ES-I3 (cell line): ENCODE measurements at regions not wholly inside any gene's neighbourhood (a gene's known extent, or its start where the extent isn't known, plus 50 kb on each side); places are given as distances from the start of the nearest gene placed in this dataset.

ENCODE experiments used
- H3K36me3 ChIP-seq: 2 replicates; pipeline ENCODE4 v1.6.1; 2013; ENCODE audit warnings: mild to moderate bottlenecking, low read length, control low read depth, moderate library complexity; ENCODE audit not compliant: insufficient read depth
- H3K4me1 ChIP-seq: 2 replicates; pipeline ENCODE4 v1.6.1; 2013; ENCODE audit warnings: mild to moderate bottlenecking, control low read depth, low read length; ENCODE audit not compliant: insufficient read depth
- H3K9ac ChIP-seq: 2 replicates; pipeline ENCODE4 v1.6.1; 2013; ENCODE audit warnings: low read depth, mild to moderate bottlenecking, low read length, moderate library complexity
- H3K9me3 ChIP-seq: 2 replicates; pipeline ENCODE4 v1.6.1; 2013; ENCODE audit warnings: mild to moderate bottlenecking, low read length, moderate library complexity; ENCODE audit not compliant: control insufficient read depth, insufficient read depth

- Histone ChIP-seq H3K4me1 (peaks cover 4% of the 10 kb centered on the region; the same call in 1 of the 2 replicates), H3K36me3 (no peaks in the 10 kb centered on the region), H3K9ac (no peak overlapping the region), H3K9me3 (no peaks in the 10 kb centered on the region)
Observed at GRCh38 chr5:89042746-89043145, 159.8 kb upstream of the MEF2C start.

- 0 out of 2 replicates have a peak, but pooled peaks cover 7% of the 10 kb centered on the region for H3K4me1 ChIP-seq
- H3K36me3 ChIP-seq: no peaks in the 10 kb centered on the region
- H3K9me3 ChIP-seq: no peaks in the 10 kb centered on the region
- H3K9ac ChIP-seq: no peak overlapping the region
Observed at GRCh38 chr5:89041976-89042375, 159.0 kb upstream of the MEF2C start.

- no peaks in the 10 kb centered on the region for H3K9me3 ChIP-seq
- H3K36me3 ChIP-seq: no peaks in the 10 kb centered on the region
- no peak overlapping the region for H3K9ac ChIP-seq
- 0 out of 2 replicates have a peak, but pooled peaks cover 7% of the 10 kb centered on the region for H3K4me1 ChIP-seq
Observed at GRCh38 chr5:89041249-89041779, 158.3 kb upstream of the MEF2C start.

GRCh38 chr5:89036704-89037489, 153.9 kb upstream of the MEF2C start:
- Histone ChIP-seq H3K9ac (no peak overlapping the region), H3K4me1 (0 out of 2 replicates have a peak, but pooled peaks cover 7% of the 10 kb centered on the region), H3K9me3 (no peaks in the 10 kb centered on the region), H3K36me3 (no peaks in the 10 kb centered on the region)

GRCh38 chr5:89036166-89036565, 153.2 kb upstream of the MEF2C start:
- no peaks in the 10 kb centered on the region for H3K9me3 ChIP-seq

GRCh38 chr5:89034588-89034987, 151.6 kb upstream of the MEF2C start:
- Histone ChIP-seq H3K9me3 (no peaks in the 10 kb centered on the region), H3K9ac (no peak overlapping the region), H3K4me1 (0 out of 2 replicates have a peak, but pooled peaks cover 7% of the 10 kb centered on the region), H3K36me3 (no peaks in the 10 kb centered on the region)

More at GRCh38 chr5:89036166-89036565, 153.2 kb upstream of the MEF2C start:
- 0 out of 2 replicates have a peak, but pooled peaks cover 7% of the 10 kb centered on the region for H3K4me1 ChIP-seq
- no peaks in the 10 kb centered on the region for H3K36me3 ChIP-seq
- no peak overlapping the region for H3K9ac ChIP-seq

GRCh38 chr5:89030798-89031197, 147.8 kb upstream of the MEF2C start:
- no peaks in the 10 kb centered on the region for H3K4me1 ChIP-seq
- H3K9ac ChIP-seq: no peak overlapping the region
- peaks cover 5% of the 10 kb centered on the region for H3K9me3 ChIP-seq
- peaks cover 2% of the 10 kb centered on the region; the same call in 1 of the 2 replicates for H3K36me3 ChIP-seq

GRCh38 chr5:89028595-89029285, 145.8 kb upstream of the MEF2C start:
- Histone ChIP-seq H3K9ac (no peak overlapping the region), H3K36me3 (peaks cover 2% of the 10 kb centered on the region; the same call in 1 of the 2 replicates), H3K4me1 (no peaks in the 10 kb centered on the region), H3K9me3 (peaks cover 5% of the 10 kb centered on the region)

- H3K4me1 ChIP-seq: no peaks in the 10 kb centered on the region
- peaks cover 5% of the 10 kb centered on the region for H3K9me3 ChIP-seq
- H3K9ac ChIP-seq: no peak overlapping the region
- H3K36me3 ChIP-seq: peaks cover 2% of the 10 kb centered on the region; the same call in 1 of the 2 replicates
Observed at GRCh38 chr5:89024045-89024444, 141.1 kb upstream of the MEF2C start.

GRCh38 chr5:89020926-89021610, 138.1 kb upstream of the MEF2C start:
- Histone ChIP-seq H3K4me1 (no peaks in the 10 kb centered on the region), H3K9me3 (no peaks in the 10 kb centered on the region), H3K36me3 (no peaks in the 10 kb centered on the region), H3K9ac (no peak overlapping the region)

- no peaks in the 10 kb centered on the region for H3K9me3 ChIP-seq
- H3K9ac ChIP-seq: no peak overlapping the region
- no peaks in the 10 kb centered on the region for H3K36me3 ChIP-seq
- peaks cover 9% of the 10 kb centered on the region for H3K4me1 ChIP-seq
Observed at GRCh38 chr5:89016741-89017303, 133.8 kb upstream of the MEF2C start.

- Histone ChIP-seq H3K4me1 (peaks cover 14% of the 10 kb centered on the region), H3K36me3 (no peaks in the 10 kb centered on the region), H3K9ac (no peak overlapping the region), H3K9me3 (no peaks in the 10 kb centered on the region)
Observed at GRCh38 chr5:89015409-89015808, 132.4 kb upstream of the MEF2C start.

GRCh38 chr5:89011778-89012711, 129.1 kb upstream of the MEF2C start:
- Histone ChIP-seq H3K4me1 (peaks cover 16% of the 10 kb centered on the region), H3K9me3 (no peaks in the 10 kb centered on the region), H3K36me3 (no peaks in the 10 kb centered on the region), H3K9ac (no peak overlapping the region)
